Choroid plexus epithelial cell (primary cell): ENCODE measurements at regions not wholly inside any gene's neighbourhood (a gene's known extent, or its start where the extent isn't known, plus 50 kb on each side); places are given as distances from the start of the nearest gene placed in this dataset.

Source experiments
- DNase-seq: peaks from one replicate; pipeline ENCODE4 v3.0.0-alpha.2; 2010; ENCODE audit warnings: low read depth
- H3K4me3 ChIP-seq: 2 replicates; pipeline ENCODE4 v1.5.1; 2011; ENCODE audit warnings: low read depth, mild to moderate bottlenecking, control low read depth, low read length, moderate library complexity
- CTCF ChIP-seq: conservative IDR thresholded peaks from 2 replicates; pipeline ENCODE4 v1.5.1; 2011; ENCODE audit warnings: low read depth, mild to moderate bottlenecking, control low read depth, inconsistent platforms, low read length, moderate library complexity

- TF ChIP-seq CTCF, result no peak
- no peak for DNase-seq
These were observed 207.7 kb upstream of the CIBAR2 start for GRCh38 chr16:85319984-85320440.

GRCh38 chr16:85320677-85321385, 208.6 kb upstream of the CIBAR2 start:
- no peak for DNase-seq
- no peak for TF ChIP-seq CTCF
- no peak overlapping the region for H3K4me3 ChIP-seq

More at GRCh38 chr16:85319984-85320440, 207.7 kb upstream of the CIBAR2 start:
- H3K4me3 ChIP-seq, result no peak overlapping the region

GRCh38 chr16:85321509-85322271, 209.4 kb upstream of the CIBAR2 start:
- H3K4me3 ChIP-seq, result no peak overlapping the region
- TF ChIP-seq CTCF, result no peak
- DNase-seq, result peak; percentile 94

GRCh38 chr16:85323230-85323960, 211.1 kb upstream of the CIBAR2 start:
- no peak for TF ChIP-seq CTCF
- H3K4me3 ChIP-seq, result no peak overlapping the region
- no peak for DNase-seq

- TF ChIP-seq CTCF, result no peak
- DNase-seq, result no peak
- H3K4me3 ChIP-seq, result no peak overlapping the region
These were observed 211.6 kb upstream of the CIBAR2 start for GRCh38 chr16:85323961-85324253.

GRCh38 chr16:85324488-85324887, 212.2 kb upstream of the CIBAR2 start:
- TF ChIP-seq CTCF, result no peak
- no peak for DNase-seq
- no peak overlapping the region for H3K4me3 ChIP-seq
